SU-DHL-6 (cell line): ENCODE measurements at regions not wholly inside any gene's neighbourhood (a gene's known extent, or its start where the extent isn't known, plus 50 kb on each side); places are given as distances from the start of the nearest gene placed in this dataset.

Experiments
- CTCF ChIP-seq: fragments of 200-600 bp; sonication (generic); IDR thresholded peaks from one replicate; pipeline ENCODE4 v1.5.1; 2017; ENCODE audit warnings: antibody characterized with exemption, mild to moderate bottlenecking, low read length, moderate library complexity; ENCODE audit not compliant: insufficient read depth, poor library complexity, severe bottlenecking
- EZH2phosphoT487 ChIP-seq: fragments of 200-600 bp; sonication (generic), shearing (Covaris generic); conservative IDR thresholded peaks from 2 replicates; pipeline ENCODE4 v1.6.1; 2018; ENCODE audit warnings: mild to moderate bottlenecking, antibody characterized with exemption, low read length, moderate library complexity, mixed read lengths

GRCh38 chr2:210792000-210792399 lies 235.6 kb downstream of the CPS1 start:
- TF ChIP-seq EZH2phosphoT487 (no peak), CTCF (no peak)
